HG02798 (cell line): ENCODE measurements at regions not wholly inside any gene's neighbourhood (a gene's known extent, or its start where the extent isn't known, plus 50 kb on each side); places are given as distances from the start of the nearest gene placed in this dataset.

Source experiments
- ATAC-seq: cut with Tn5 transposase; IDR thresholded peaks from one replicate; pipeline ENCODE4 v1.9.1; 2021; ENCODE audit warnings: mild to moderate bottlenecking; ENCODE audit not compliant: unreplicated experiment, poor library complexity

- ATAC-seq = no peak
Observed at GRCh38 chr1:88074661-88075060, 609.4 kb upstream of the PKN2 start.

DNA sequence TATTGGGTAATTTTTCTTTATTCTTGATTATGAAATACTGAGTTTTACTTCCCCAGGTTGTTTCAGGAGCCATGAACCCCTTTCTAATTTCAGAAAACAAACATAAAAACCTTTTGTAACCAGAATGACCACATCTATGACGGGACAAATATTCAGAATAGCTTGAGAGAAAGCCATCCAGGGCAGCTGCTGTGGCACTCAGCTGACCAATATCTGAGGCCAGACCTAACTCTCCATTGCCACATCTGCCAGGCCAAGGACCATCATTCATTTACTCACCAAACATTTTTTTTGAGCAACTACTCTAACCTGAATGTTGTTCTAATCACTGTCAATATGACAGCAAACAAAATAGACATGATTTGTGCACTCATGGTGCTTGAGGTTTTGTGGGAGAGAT, 608.3 kb upstream of the PKN2 start:
- no peak for ATAC-seq

- ATAC-seq = no peak
Observed at GRCh38 chr1:88079036-88079435, 605.0 kb upstream of the PKN2 start.

DNA sequence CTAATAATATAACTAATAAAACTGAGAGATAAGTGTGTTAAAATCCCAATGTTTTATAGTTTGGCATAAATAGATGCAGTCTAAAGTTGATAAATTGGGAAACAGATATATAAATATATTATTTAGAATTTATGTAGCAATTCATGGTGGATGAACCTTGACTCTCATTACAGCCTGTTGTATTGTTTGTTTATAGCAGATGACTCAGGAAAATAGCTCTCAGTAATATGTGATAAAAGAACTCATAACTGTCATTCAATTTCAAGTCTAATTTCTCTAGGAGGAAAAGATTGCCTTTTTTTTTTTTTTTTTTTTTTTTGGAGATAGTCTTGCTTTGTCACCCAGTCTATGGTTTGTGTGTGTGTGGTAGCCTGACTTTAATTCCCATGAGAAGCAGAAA, 603.2 kb upstream of the PKN2 start:
- ATAC-seq = no peak

- no peak for ATAC-seq
Observed at GRCh38 chr1:88088481-88088880, 595.6 kb upstream of the PKN2 start.

DNA sequence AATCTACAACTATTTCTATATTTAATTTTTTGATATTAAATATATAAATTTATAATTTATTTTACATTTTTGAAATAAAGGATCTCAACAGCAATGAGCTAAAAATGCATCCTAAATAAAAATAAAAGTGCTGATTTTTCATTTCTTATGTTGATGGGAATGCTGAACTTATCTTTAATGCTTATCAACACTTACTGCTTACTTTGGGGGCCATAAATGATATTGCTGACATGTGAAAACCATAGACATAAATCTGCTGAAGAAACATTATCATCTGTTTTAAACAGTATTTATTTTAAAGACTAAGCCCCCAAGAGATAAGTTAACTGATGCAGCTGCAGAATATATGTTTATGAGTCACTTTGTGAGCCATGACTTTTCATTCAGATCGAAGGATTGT, 594.1 kb upstream of the PKN2 start:
- no peak for ATAC-seq

GRCh38 chr1:88098881-88099280, 585.2 kb upstream of the PKN2 start:
- no peak for ATAC-seq

DNA sequence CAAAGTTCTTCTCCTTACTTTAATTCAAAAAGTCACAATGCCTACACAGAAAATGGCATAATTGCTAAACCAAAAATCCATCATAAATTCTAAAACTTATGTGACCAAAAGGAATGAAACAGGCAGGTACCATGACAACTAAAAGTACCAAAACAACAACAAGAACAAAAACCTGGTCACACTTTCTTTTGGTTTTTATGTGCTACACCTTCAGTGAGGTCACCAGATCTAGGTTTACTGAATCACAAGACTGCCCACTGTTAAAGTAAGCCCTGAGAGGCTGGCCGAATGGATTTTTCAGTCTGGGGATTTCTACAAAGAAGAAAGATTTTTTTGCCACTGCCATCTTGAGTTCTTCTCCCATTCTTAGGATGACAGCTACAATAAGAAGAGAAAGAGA, 583.0 kb upstream of the PKN2 start:
- ATAC-seq = no peak

- ATAC-seq = no peak
Observed at GRCh38 chr1:88104236-88104635, 579.8 kb upstream of the PKN2 start.

- ATAC-seq = no peak
Observed at GRCh38 chr1:88104886-88105285, 579.2 kb upstream of the PKN2 start.

DNA sequence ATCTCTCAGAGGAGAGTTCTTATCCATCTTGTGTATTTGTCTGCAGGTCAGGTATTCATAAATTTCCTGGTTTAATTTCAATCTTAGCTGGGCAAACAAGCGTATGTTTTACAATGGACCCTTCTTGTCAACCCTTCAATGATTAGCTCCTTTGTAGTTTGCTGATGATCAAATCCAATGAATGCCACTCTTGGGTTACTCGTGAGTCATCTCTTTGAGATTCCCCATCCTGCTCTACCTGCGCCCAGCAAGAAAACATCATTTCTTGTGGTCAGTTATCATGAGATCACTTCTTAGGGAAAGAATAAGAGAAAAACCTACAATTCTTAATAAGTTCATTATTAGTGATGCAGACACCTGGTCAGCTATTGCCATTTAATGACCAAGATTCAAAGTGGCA, 572.3 kb upstream of the PKN2 start:
- ATAC-seq = no peak

DNA sequence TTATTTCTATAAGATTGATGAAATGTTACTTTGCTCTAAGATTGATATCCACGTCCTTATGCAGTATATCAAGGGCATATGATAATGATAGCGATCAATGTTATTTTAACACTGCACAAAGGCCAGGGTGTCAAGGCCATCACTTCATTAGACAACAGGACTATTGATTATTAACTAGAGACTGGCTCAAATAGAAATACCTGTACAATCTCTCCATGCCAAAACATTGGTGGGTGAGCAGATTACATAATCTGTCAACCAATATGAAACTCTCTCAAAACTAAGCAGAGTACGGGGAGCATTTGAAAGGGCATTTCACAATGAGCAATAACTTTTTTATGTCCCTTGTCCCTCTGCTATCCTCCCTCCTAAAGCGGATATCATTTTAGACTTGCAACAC, 566.5 kb upstream of the PKN2 start:
- no peak for ATAC-seq

DNA sequence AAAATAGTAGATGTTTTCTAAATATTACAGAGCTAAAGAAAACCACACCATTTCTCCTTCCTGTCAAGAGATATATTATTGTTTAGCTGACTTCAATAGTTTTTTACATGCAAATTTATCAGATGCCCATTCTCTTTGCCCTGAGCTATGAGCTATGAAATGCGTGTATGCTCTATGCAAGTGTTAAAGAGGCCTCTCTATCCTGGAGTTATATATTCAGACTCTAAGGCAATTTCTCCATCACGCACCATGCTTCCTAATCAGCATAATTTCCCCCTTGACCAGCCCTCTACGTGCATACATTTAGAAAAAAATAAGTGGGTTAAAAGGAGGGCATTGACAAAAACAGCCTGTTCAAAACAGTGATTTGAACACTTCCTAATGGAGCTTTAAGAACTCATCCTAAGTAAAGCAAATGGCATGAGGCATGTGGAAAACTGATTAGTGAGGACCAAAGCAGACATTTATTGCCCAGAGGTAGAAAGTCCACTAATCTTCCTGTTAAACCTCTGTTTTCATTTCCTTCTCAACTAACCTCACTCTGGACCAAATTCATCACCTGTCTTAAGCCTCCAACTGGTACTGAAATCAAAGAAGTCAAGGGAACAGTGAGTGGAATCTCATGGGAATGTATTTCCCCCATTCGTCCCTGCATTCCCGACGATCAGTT, 565.8 kb upstream of the PKN2 start:
- ATAC-seq = no peak

GRCh38 chr1:88124614-88125013, 559.5 kb upstream of the PKN2 start:
- ATAC-seq = no peak

DNA sequence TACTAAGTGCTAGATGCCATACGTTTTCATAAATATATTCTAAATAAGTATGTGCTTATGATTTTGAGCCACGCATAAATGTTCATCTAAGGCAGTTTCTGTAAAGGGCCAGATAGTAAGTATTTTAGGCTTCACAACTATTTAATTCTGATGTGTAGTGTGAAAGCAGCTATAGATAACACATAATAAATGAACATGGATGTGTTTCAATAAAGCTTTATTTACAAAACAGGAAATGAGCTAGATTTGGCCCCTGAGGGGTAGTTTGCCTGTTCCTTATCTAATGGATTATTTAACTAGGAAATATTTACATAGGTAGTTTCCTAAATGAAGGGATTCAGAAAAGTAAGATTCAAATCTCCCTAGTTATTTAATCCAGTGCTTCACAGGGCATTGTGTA, 557.6 kb upstream of the PKN2 start:
- ATAC-seq = no peak

- no peak for ATAC-seq
Observed at GRCh38 chr1:88133991-88134390, 550.1 kb upstream of the PKN2 start.

GRCh38 chr1:88134983-88135921, 548.8 kb upstream of the PKN2 start:
- no peak for ATAC-seq

- no peak for ATAC-seq
Observed at GRCh38 chr1:88139633-88140032, 544.4 kb upstream of the PKN2 start.

DNA sequence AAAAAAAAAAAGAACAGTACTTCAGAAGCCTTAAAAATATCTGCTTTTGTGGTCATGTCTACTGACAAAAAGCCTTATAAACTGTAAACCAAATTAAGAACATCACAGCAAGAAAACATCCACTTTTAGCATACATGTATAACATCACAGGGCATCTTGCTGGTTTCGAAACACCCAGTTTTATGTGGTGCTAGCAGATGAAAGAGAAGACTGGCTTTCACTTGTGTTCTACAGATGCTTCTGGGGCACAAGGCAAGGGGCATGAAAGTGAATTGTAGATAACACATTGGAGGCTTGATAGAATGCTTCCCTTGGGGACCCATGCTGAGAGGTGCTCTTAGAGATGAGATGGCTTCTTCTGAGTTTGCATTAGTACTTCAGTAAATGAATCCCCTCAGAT, 543.7 kb upstream of the PKN2 start:
- ATAC-seq = no peak

DNA sequence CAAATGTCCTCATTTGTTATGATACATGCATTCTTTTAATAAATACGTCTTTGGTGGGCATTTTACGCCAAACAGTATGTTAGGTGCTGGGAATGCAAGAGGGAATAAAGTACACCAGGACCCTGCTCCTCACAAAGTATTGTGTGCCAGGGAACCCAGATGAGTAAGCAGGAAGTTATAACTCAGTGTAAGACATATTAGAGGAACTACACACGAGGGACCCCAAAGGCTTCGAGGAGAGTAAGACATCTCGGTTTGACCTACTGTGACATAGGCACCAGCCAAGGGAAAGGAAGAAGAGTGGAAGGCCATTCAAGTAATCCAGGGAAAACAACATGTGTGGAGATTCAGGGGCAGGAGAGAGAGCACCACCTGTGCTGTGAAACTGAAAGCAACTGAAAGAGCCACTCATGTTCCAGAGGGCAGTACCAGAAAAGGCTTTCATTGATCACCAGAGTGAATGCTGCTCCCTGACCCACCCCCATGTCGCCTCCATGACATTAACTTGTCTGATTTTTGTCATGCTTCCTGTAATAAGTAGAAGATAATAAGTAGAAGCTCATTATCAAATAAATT, 542.5 kb upstream of the PKN2 start:
- ATAC-seq = peak; percentile 64

- ATAC-seq = no peak
Observed at GRCh38 chr1:88145752-88146151, 538.3 kb upstream of the PKN2 start.
